Transverse colon (tissue), 3 donors: ENCODE measurements at regions not wholly inside any gene's neighbourhood (a gene's known extent, or its start where the extent isn't known, plus 50 kb on each side); places are given as distances from the start of the nearest gene placed in this dataset.

ENCODE experiments used
- CTCF ChIP-seq, 5 experiments: fragments of 200-600 bp in 3 of 5; fragments of 450-650 bp in 2 of 5; sonication (generic) in 3 of 5; IDR thresholded peaks; 1 replicate in 2 of 5; 2 replicates in 3 of 5; pipeline ENCODE4 v1.5.1; 2016 to 2017; ENCODE audit warnings: antibody characterized with exemption in 5 of 5, inconsistent platforms in 3 of 5, mild to moderate bottlenecking in 2 of 5, moderate library complexity in 1 of 5
- EP300 ChIP-seq: sonication (generic); formaldehyde crosslinking; IDR thresholded peaks from one replicate; pipeline ENCODE4 v1.6.1; 2017; ENCODE audit warnings: antibody characterized with exemption, low read depth
- POLR2A ChIP-seq: fragments of 450-650 bp; IDR thresholded peaks from one replicate; pipeline ENCODE4 v1.6.1; 2016; ENCODE audit warnings: antibody characterized with exemption, mild to moderate bottlenecking, moderate library complexity

DNA sequence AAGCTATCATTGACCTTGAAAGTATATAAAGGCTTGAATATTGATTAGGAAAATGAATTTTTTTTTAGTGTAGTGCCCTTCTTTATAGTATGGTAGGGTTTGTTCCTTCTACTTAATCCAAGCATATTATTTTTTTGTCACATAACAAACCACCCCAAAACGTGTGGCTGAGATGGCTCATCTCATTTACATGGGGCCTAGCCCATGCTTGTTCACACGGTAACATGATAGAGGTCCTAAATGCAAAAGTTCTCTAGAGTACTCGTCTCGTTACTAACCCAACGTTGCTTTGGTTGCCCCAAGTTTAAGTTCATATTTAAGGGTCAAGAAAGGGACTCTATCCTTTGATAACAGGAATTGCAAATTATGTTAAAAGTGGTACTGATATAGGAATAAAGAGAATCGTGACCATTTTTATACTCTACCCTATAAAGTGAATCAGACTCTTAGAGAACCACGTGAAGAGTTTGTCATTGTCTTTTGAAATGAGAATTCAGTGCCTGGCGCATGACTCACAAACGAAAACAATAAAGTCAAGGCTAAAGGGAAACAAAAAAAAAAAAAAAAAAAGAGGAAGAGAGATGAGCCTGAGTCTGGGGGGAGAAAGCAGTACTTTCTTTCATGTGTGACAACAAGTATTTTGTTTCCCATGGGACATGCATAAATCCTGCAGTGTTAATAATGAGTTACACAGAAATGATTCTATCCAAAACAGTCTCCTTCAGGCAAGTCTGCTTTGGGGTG, 402.8 kb upstream of the NWD2 start:
- TF ChIP-seq CTCF (IDR thresholded peaks at IDR 0.05) (no peak), POLR2A (no peak), EP300 (no peak)
